ENCODE measurements at regions not wholly inside any gene's neighbourhood (a gene's known extent, or its start where the extent isn't known, plus 50 kb on each side); places are given as distances from the start of the nearest gene placed in this dataset.

GRCh38 chr10:25786161-25786560 is 147.9 kb upstream of the MYO3A start:
- 71% methylated on average over 2 of the region's 4 CpGs for WGBS (ENCODE audit: insufficient coverage)
- DNase-seq = no peak
- Histone ChIP-seq H3K27ac (ENCODE audit: low read length) (no peak overlapping the region), H3K4me3 (ENCODE audit: low read length) (no peak overlapping the region), H3K4me1 (ENCODE audit: control insufficient read depth, insufficient read depth, low read length) (no peaks in the 10 kb centered on the region), H3K36me3 (ENCODE audit: control insufficient read depth, insufficient read depth, low read length) (no peaks in the 10 kb centered on the region), H3K27me3 (ENCODE audit: control insufficient read depth, insufficient read depth, low read length) (no peaks in the 10 kb centered on the region), H3K9me3 (replicated peaks; ENCODE audit: control insufficient read depth, low read depth, low read length) (no peaks in the 10 kb centered on the region)

GRCh38 chr10:25786899-25787298 is 147.1 kb upstream of the MYO3A start:
- Histone ChIP-seq H3K27ac (ENCODE audit: low read length) (no peak overlapping the region), H3K9me3 (replicated peaks; ENCODE audit: control insufficient read depth, low read depth, low read length) (no peaks in the 10 kb centered on the region), H3K4me3 (ENCODE audit: low read length) (no peak overlapping the region), H3K27me3 (ENCODE audit: control insufficient read depth, insufficient read depth, low read length) (no peaks in the 10 kb centered on the region), H3K4me1 (ENCODE audit: control insufficient read depth, insufficient read depth, low read length) (no peaks in the 10 kb centered on the region), H3K36me3 (ENCODE audit: control insufficient read depth, insufficient read depth, low read length) (no peaks in the 10 kb centered on the region)
- DNase-seq = no peak
- WGBS (ENCODE audit: insufficient coverage) = 90% methylated on average over 1 of the region's 3 CpGs

GRCh38 chr10:25797888-25798429 is 136.1 kb upstream of the MYO3A start:
- Histone ChIP-seq H3K36me3 (ENCODE audit: control insufficient read depth, insufficient read depth, low read length) (no peaks in the 10 kb centered on the region), H3K4me3 (ENCODE audit: low read length) (no peak overlapping the region), H3K4me1 (ENCODE audit: control insufficient read depth, insufficient read depth, low read length) (no peaks in the 10 kb centered on the region), H3K9me3 (replicated peaks; ENCODE audit: control insufficient read depth, low read depth, low read length) (no peaks in the 10 kb centered on the region), H3K27ac (ENCODE audit: low read length) (no peak overlapping the region), H3K27me3 (ENCODE audit: control insufficient read depth, insufficient read depth, low read length) (no peaks in the 10 kb centered on the region)
- no peak for DNase-seq
- no CpG with 5 or more reads among the region's 3 CpGs for WGBS (ENCODE audit: insufficient coverage)

GRCh38 chr10:25804505-25804904 is 129.5 kb upstream of the MYO3A start:
- no peak for DNase-seq
- no peaks in the 10 kb centered on the region for H3K27me3 ChIP-seq (ENCODE audit: control insufficient read depth, insufficient read depth, low read length)
- H3K36me3 ChIP-seq (ENCODE audit: control insufficient read depth, insufficient read depth, low read length) = no peaks in the 10 kb centered on the region
- H3K27ac ChIP-seq (ENCODE audit: low read length) = no peak overlapping the region
- H3K9me3 ChIP-seq (replicated peaks; ENCODE audit: control insufficient read depth, low read depth, low read length) = no peaks in the 10 kb centered on the region
- H3K4me1 ChIP-seq (ENCODE audit: control insufficient read depth, insufficient read depth, low read length) = no peaks in the 10 kb centered on the region
- H3K4me3 ChIP-seq (ENCODE audit: low read length) = no peak overlapping the region
- WGBS (ENCODE audit: insufficient coverage) = 52% methylated on average over 2 of the region's 2 CpGs

- no peaks in the 10 kb centered on the region for H3K9me3 ChIP-seq (replicated peaks; ENCODE audit: control insufficient read depth, low read depth, low read length)
- no peaks in the 10 kb centered on the region for H3K4me1 ChIP-seq (ENCODE audit: control insufficient read depth, insufficient read depth, low read length)
- no peak overlapping the region for H3K27ac ChIP-seq (ENCODE audit: low read length)
- H3K4me3 ChIP-seq (ENCODE audit: low read length) = no peak overlapping the region
- DNase-seq = no peak
- 94% methylated on average over 3 of the region's 9 CpGs for WGBS (ENCODE audit: insufficient coverage)
- H3K36me3 ChIP-seq (ENCODE audit: control insufficient read depth, insufficient read depth, low read length) = no peaks in the 10 kb centered on the region
- no peaks in the 10 kb centered on the region for H3K27me3 ChIP-seq (ENCODE audit: control insufficient read depth, insufficient read depth, low read length)
Measured at GRCh38 chr10:25805986-25806385, 128.0 kb upstream of the MYO3A start.

GRCh38 chr10:25808372-25808771 is 125.7 kb upstream of the MYO3A start:
- Histone ChIP-seq H3K27ac (ENCODE audit: low read length) (no peak overlapping the region), H3K4me3 (ENCODE audit: low read length) (no peak overlapping the region), H3K27me3 (ENCODE audit: control insufficient read depth, insufficient read depth, low read length) (no peaks in the 10 kb centered on the region), H3K36me3 (ENCODE audit: control insufficient read depth, insufficient read depth, low read length) (no peaks in the 10 kb centered on the region), H3K9me3 (replicated peaks; ENCODE audit: control insufficient read depth, low read depth, low read length) (no peaks in the 10 kb centered on the region), H3K4me1 (ENCODE audit: control insufficient read depth, insufficient read depth, low read length) (no peaks in the 10 kb centered on the region)
- DNase-seq = no peak
- no CpG with 5 or more reads among the region's 5 CpGs for WGBS (ENCODE audit: insufficient coverage)

- Histone ChIP-seq H3K4me1 (ENCODE audit: control insufficient read depth, insufficient read depth, low read length) (no peaks in the 10 kb centered on the region), H3K36me3 (ENCODE audit: control insufficient read depth, insufficient read depth, low read length) (no peaks in the 10 kb centered on the region), H3K27me3 (ENCODE audit: control insufficient read depth, insufficient read depth, low read length) (no peaks in the 10 kb centered on the region), H3K27ac (ENCODE audit: low read length) (no peak overlapping the region), H3K9me3 (replicated peaks; ENCODE audit: control insufficient read depth, low read depth, low read length) (no peaks in the 10 kb centered on the region), H3K4me3 (ENCODE audit: low read length) (no peak overlapping the region)
- WGBS (ENCODE audit: insufficient coverage) = 81% methylated on average over 3 of the region's 5 CpGs
- no peak for DNase-seq
Measured at GRCh38 chr10:25811052-25811685, 122.9 kb upstream of the MYO3A start.

- DNase-seq = no peak
- H3K36me3 ChIP-seq (ENCODE audit: control insufficient read depth, insufficient read depth, low read length) = no peaks in the 10 kb centered on the region
- H3K4me1 ChIP-seq (ENCODE audit: control insufficient read depth, insufficient read depth, low read length) = no peaks in the 10 kb centered on the region
- no peaks in the 10 kb centered on the region for H3K27me3 ChIP-seq (ENCODE audit: control insufficient read depth, insufficient read depth, low read length)
- H3K9me3 ChIP-seq (replicated peaks; ENCODE audit: control insufficient read depth, low read depth, low read length) = no peaks in the 10 kb centered on the region
- no peak overlapping the region for H3K27ac ChIP-seq (ENCODE audit: low read length)
- WGBS (ENCODE audit: insufficient coverage) = no CpG with 5 or more reads among the region's 3 CpGs
- H3K4me3 ChIP-seq (ENCODE audit: low read length) = no peak overlapping the region
Measured at GRCh38 chr10:25813511-25813910, 120.5 kb upstream of the MYO3A start.

- Histone ChIP-seq H3K4me3 (ENCODE audit: low read length) (no peak overlapping the region), H3K4me1 (ENCODE audit: control insufficient read depth, insufficient read depth, low read length) (no peaks in the 10 kb centered on the region), H3K9me3 (replicated peaks; ENCODE audit: control insufficient read depth, low read depth, low read length) (no peaks in the 10 kb centered on the region), H3K36me3 (ENCODE audit: control insufficient read depth, insufficient read depth, low read length) (no peaks in the 10 kb centered on the region), H3K27ac (ENCODE audit: low read length) (no peak overlapping the region), H3K27me3 (ENCODE audit: control insufficient read depth, insufficient read depth, low read length) (no peaks in the 10 kb centered on the region)
- WGBS (ENCODE audit: insufficient coverage) = no CpG with 5 or more reads among the region's 1 CpG
- no peak for DNase-seq
Measured at GRCh38 chr10:25815236-25815635, 118.8 kb upstream of the MYO3A start.

GRCh38 chr10:25815999-25816768 is 117.8 kb upstream of the MYO3A start:
- DNase-seq = no peak
- WGBS (ENCODE audit: insufficient coverage) = 74% methylated on average over 3 of the region's 8 CpGs
- Histone ChIP-seq H3K4me3 (ENCODE audit: low read length) (no peak overlapping the region), H3K9me3 (replicated peaks; ENCODE audit: control insufficient read depth, low read depth, low read length) (no peaks in the 10 kb centered on the region), H3K27me3 (ENCODE audit: control insufficient read depth, insufficient read depth, low read length) (no peaks in the 10 kb centered on the region), H3K4me1 (ENCODE audit: control insufficient read depth, insufficient read depth, low read length) (no peaks in the 10 kb centered on the region), H3K36me3 (ENCODE audit: control insufficient read depth, insufficient read depth, low read length) (no peaks in the 10 kb centered on the region), H3K27ac (ENCODE audit: low read length) (no peak overlapping the region)
